ENCODE measurements at regions not wholly inside any gene's neighbourhood (a gene's known extent, or its start where the extent isn't known, plus 50 kb on each side); places are given as distances from the start of the nearest gene placed in this dataset.
"Not testable (repeated sequence)": the region's sequence is repeated elsewhere in the genome, so short reads cannot be mapped to it uniquely, and the experiment has no call there.

GRCh38 chr10:44101082-44101481, 283.8 kb downstream of the CXCL12 start:
- DNase-seq (ENCODE audit: low read depth): no peak

- DNase-seq (ENCODE audit: low read depth): no peak
Observed at GRCh38 chr10:44099511-44099910, 285.4 kb downstream of the CXCL12 start.

GRCh38 chr10:44096217-44096616, 288.7 kb downstream of the CXCL12 start:
- not testable (repeated sequence) for DNase-seq (ENCODE audit: low read depth)

- no peak for DNase-seq (ENCODE audit: low read depth)
Observed at GRCh38 chr10:44089671-44090070, 295.2 kb downstream of the CXCL12 start.

GRCh38 chr10:44087403-44087802, 297.5 kb downstream of the CXCL12 start:
- DNase-seq (ENCODE audit: low read depth): no peak

- no peak for DNase-seq (ENCODE audit: low read depth)
Observed at GRCh38 chr10:44083719-44084400, 301.0 kb downstream of the CXCL12 start.

- DNase-seq (ENCODE audit: low read depth): peak; percentile 91
Observed at GRCh38 chr10:44071479-44071878, 313.4 kb downstream of the CXCL12 start.

- DNase-seq (ENCODE audit: low read depth): no peak
Observed at GRCh38 chr10:44070282-44070681, 314.6 kb downstream of the CXCL12 start.

GRCh38 chr10:44069573-44069972, 315.3 kb downstream of the CXCL12 start:
- no peak for DNase-seq (ENCODE audit: low read depth)

- no peak for DNase-seq (ENCODE audit: low read depth)
Observed at GRCh38 chr10:44068716-44069482, 316.0 kb downstream of the CXCL12 start.

GRCh38 chr10:44067432-44067831, 317.5 kb downstream of the CXCL12 start:
- no peak for DNase-seq (ENCODE audit: low read depth)

GRCh38 chr10:44066527-44067255, 318.2 kb downstream of the CXCL12 start:
- no peak for DNase-seq (ENCODE audit: low read depth)

- no peak for DNase-seq (ENCODE audit: low read depth)
Observed at GRCh38 chr10:44065788-44066526, 318.9 kb downstream of the CXCL12 start.

- DNase-seq (ENCODE audit: low read depth): no peak
Observed at GRCh38 chr10:44064987-44065787, 319.7 kb downstream of the CXCL12 start.

- no peak for DNase-seq (ENCODE audit: low read depth)
Observed at GRCh38 chr10:44064317-44064716, 320.6 kb downstream of the CXCL12 start.

GRCh38 chr10:44063686-44064085, 321.2 kb downstream of the CXCL12 start:
- DNase-seq (ENCODE audit: low read depth): no peak

- DNase-seq (ENCODE audit: low read depth): no peak
Observed at GRCh38 chr10:44060719-44061118, 324.2 kb downstream of the CXCL12 start.

- DNase-seq (ENCODE audit: low read depth): no peak
Observed at GRCh38 chr10:44060221-44060620, 324.7 kb downstream of the CXCL12 start.

- no peak for DNase-seq (ENCODE audit: low read depth)
Observed at GRCh38 chr10:44058259-44058658, 326.6 kb downstream of the CXCL12 start.

GRCh38 chr10:44056967-44057805, 327.7 kb downstream of the CXCL12 start:
- no peak for DNase-seq (ENCODE audit: low read depth)
